ENCODE measurements at regions not wholly inside any gene's neighbourhood (a gene's known extent, or its start where the extent isn't known, plus 50 kb on each side); places are given as distances from the start of the nearest gene placed in this dataset.
A peak's percentile ranks its signal among the peaks of the same experiment; 100 is the strongest.

GRCh38 chr9:121551985-121552753, 52.5 kb upstream of the GGTA1 start:
- Histone ChIP-seq H3K9me3 (ENCODE audit: insufficient read depth in 2 of 2, low read depth in 1 of 2, low read length in 1 of 2) (no peaks in the 10 kb centered on the region), H3K23me2 (ENCODE audit: low read depth, low read length) (no peaks in the 10 kb centered on the region; the same call in 1 of the 2 replicates), H2BK5ac (ENCODE audit: low read depth, low read length) (no peak overlapping the region), H3K56ac (replicated peaks; ENCODE audit: insufficient read length, low read depth, low read length) (no peak overlapping the region), H3K4ac (replicated peaks; ENCODE audit: insufficient read length, low read depth, low read length) (no peak overlapping the region), H2AK5ac (ENCODE audit: low read depth, low read length) (no peak overlapping the region), H2BK20ac (ENCODE audit: low read length) (no peak overlapping the region), H2BK12ac (ENCODE audit: low read depth, low read length) (0 out of 2 replicates have a peak overlapping the region, but pooled peaks have one; percentile 17), H3K79me1 (ENCODE audit: low read depth, low read length) (no peaks in the 10 kb centered on the region), H3K4me3 (ENCODE audit: extremely low read depth in 1 of 4, insufficient read depth in 2 of 4, low read depth in 3 of 4, low read length in 4 of 4) (no peak overlapping the region), H3K36me3 (ENCODE audit: control insufficient read depth in 2 of 4, insufficient read depth in 4 of 4, low read length in 3 of 4) (no peaks in the 10 kb centered on the region), H3K79me2 (ENCODE audit: control insufficient read depth in 1 of 2, insufficient read depth in 2 of 2, low read length in 2 of 2) (no peaks in the 10 kb centered on the region), H2BK15ac (ENCODE audit: low read length) (no peak overlapping the region), H2AFZ (ENCODE audit: low read length) (no peak overlapping the region), H3K4me1 (replicated peaks in 1 of 4; ENCODE audit: control insufficient read depth in 3 of 4, insufficient read depth in 4 of 4, low read length in 3 of 4) (no peaks in the 10 kb centered on the region; a peak in 2 of 7 replicates), H3K4me2 (ENCODE audit: insufficient read depth in 1 of 2, low read depth in 2 of 2, low read length in 2 of 2) (no peak overlapping the region), H4K5ac (ENCODE audit: insufficient read length, low read depth, low read length) (no peak overlapping the region), H3K18ac (ENCODE audit: extremely low read depth, low read length) (no peak overlapping the region), H3K9ac (replicated peaks in 1 of 4; ENCODE audit: extremely low read depth in 1 of 4, low read depth in 3 of 4, low read length in 3 of 4) (no peak overlapping the region), H3K27ac (ENCODE audit: low read depth, low read length) (no peak overlapping the region), H3K27me3 (replicated peaks in 1 of 4; ENCODE audit: control insufficient read depth in 3 of 4, extremely low read depth in 1 of 4, insufficient read depth in 3 of 4, low read length in 3 of 4) (peaks cover 0 to 8% (median 2%) of the 10 kb centered on the region in 4 experiments; a peak in 4 of 7 replicates), H4K91ac (replicated peaks; ENCODE audit: insufficient read length, low read length) (no peak overlapping the region), H3K14ac (ENCODE audit: insufficient read length) (no peak overlapping the region), H4K20me1 (replicated peaks in 1 of 2; ENCODE audit: control insufficient read depth in 1 of 2, insufficient read depth in 2 of 2, low read length in 2 of 2) (peaks cover 0 to 2% of the 10 kb centered on the region in 2 experiments), H2BK120ac (replicated peaks; ENCODE audit: low read depth, low read length) (no peak overlapping the region), H4K8ac (ENCODE audit: extremely low read depth, insufficient read depth, low read length) (no peak overlapping the region), H3K23ac (ENCODE audit: insufficient read length) (no peak overlapping the region)
- FAIRE-seq, result no peak
- no peak for DNase-seq (ENCODE audit: low read depth in 1 of 2, low spot score in 2 of 2)
- WGBS, 2 experiments (ENCODE audit: extremely low coverage in 1 of 2, insufficient coverage in 1 of 2, insufficient read length in 1 of 2, insufficient replicate concordance in 2 of 2, low coverage in 1 of 2, low lambda C conversion rate in 2 of 2, missing lambda C conversion rate in 1 of 2), result 77% methylated on average over 9 of the region's 9 CpGs; no CpG with 5 or more reads in 1 of the 2 experiments
- ChIA-PET POLR2A (ENCODE audit: partially characterized antibody) (interaction anchor here (0.5 kb wide), 1 partner anchor 641 kb away, joined by 4 read pairs; no protein-coding TSS in a partner anchor), CTCF (ENCODE audit: partially characterized antibody) (interaction anchor here (0.6 to 6.6 kb wide), 3 partner anchors 25 to 143 kb away, joined by 3 to 55 read pairs (median 6); no protein-coding TSS in a partner anchor)
- no peak for TF ChIP-seq BCL11A (IDR thresholded peaks at IDR 0.05; ENCODE audit: low read depth in 2 of 2, low read length in 2 of 2)
- TF ChIP-seq ATF2 (IDR thresholded peaks at IDR 0.05; ENCODE audit: low read length), result no peak
- TF ChIP-seq NANOG (IDR thresholded peaks at IDR 0.05; ENCODE audit: insufficient read depth, low read depth, low read length, poor library complexity, severe bottlenecking), result no peak
